Activated CD4-positive, alpha-beta T cell treated with anti-CD3 and anti-CD28 coated beads for 36 hours (primary cell): ENCODE measurements at regions not wholly inside any gene's neighbourhood (a gene's known extent, or its start where the extent isn't known, plus 50 kb on each side); places are given as distances from the start of the nearest gene placed in this dataset.
"Not testable (repeated sequence)": the region's sequence is repeated elsewhere in the genome, so short reads cannot be mapped to it uniquely, and the experiment has no call there.

Source experiments
- ATAC-seq: fragments of 200-7000 bp; cut with Tn5 transposase; one replicate; pipeline ENCODE4 v1.10.0; 2021; ENCODE audit warnings: mild to moderate bottlenecking, moderate library complexity
- CTCF ChIA-PET: fragments of 350-600 bp; sonication (Branson Sonifier 250); formaldehyde crosslinking; loops from one replicate; lab custom pipeline; 2021; ENCODE audit warnings: antibody characterized with exemption; lab: Charles Lee
- POLR2A ChIA-PET: fragments of 350-600 bp; sonication (Branson Sonifier 250); formaldehyde crosslinking; loops from one replicate; lab custom pipeline; 2021; ENCODE audit warnings: antibody characterized with exemption, inconsistent platforms; lab: Charles Lee
- DNase-seq: peaks from one replicate; pipeline ENCODE4 v3.0.0-alpha.2; 2020
- H3K27ac Mint-ChIP-seq: one replicate; pipeline ENCODE4 v1.8.0; 2021; ENCODE audit warnings: mixed read lengths
- H3K27me3 Mint-ChIP-seq: one replicate; pipeline ENCODE4 v1.8.0; 2021; ENCODE audit warnings: mixed read lengths
- H3K36me3 Mint-ChIP-seq: one replicate; pipeline ENCODE4 v1.8.0; 2021; ENCODE audit warnings: low read depth, mixed read lengths
- H3K4me1 Mint-ChIP-seq: one replicate; pipeline ENCODE4 v1.8.0; 2021; ENCODE audit warnings: mixed read lengths
- H3K4me3 Mint-ChIP-seq: one replicate; pipeline ENCODE4 v1.8.0; 2021; ENCODE audit warnings: mild to moderate bottlenecking, moderate library complexity, mixed read lengths
- H3K9me3 Mint-ChIP-seq: one replicate; pipeline ENCODE4 v1.8.0; 2021; ENCODE audit warnings: low read depth, mixed read lengths
- intact Hi-C, 2 experiments: fragments of 100-400 bp; cut with DNase I in 1 of 2; cut with micrococcal nuclease in 1 of 2; formaldehyde crosslinking; loops; one replicate each; pipeline versions ENCODE4 v1.14.2 to v1.15.1; 2022 to 2024; cut with DNase I, micrococcal nuclease

DNA sequence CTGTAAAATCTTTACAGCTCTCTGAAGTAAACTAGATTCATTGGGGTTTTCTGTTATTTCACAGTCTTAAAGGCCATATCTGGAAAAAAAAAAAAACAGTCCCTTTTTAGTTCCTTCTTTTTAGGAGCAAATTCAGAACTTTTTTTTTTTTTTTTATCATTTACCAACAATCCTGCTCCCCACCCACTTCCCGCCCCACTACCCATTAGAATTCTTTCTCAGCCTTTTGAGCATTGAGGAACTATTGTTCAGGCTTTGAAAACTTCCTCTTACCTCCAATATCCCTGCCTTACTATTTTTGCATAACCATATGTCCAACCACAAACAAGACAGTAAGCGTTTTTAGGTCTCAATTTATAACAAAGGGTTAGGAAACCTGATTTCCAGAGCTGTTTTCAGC lies 330.1 kb downstream of the PLPP3 start:
- H3K27ac Mint-ChIP-seq: no peak overlapping the region
- no peaks in the 10 kb centered on the region for H3K36me3 Mint-ChIP-seq
- no peaks in the 10 kb centered on the region for H3K9me3 Mint-ChIP-seq
- no peak overlapping the region for H3K4me3 Mint-ChIP-seq
- ChIA-PET CTCF (interaction anchor here (0.7 kb wide), 1 partner anchor 660 kb away, joined by 4 read pairs; no protein-coding TSS in a partner anchor), POLR2A (no interaction called here)
- ATAC-seq (no peak), DNase-seq (no peak)
- no peaks in the 10 kb centered on the region for H3K4me1 Mint-ChIP-seq
- intact Hi-C loops: no loop called here
- no peaks in the 10 kb centered on the region for H3K27me3 Mint-ChIP-seq

DNA sequence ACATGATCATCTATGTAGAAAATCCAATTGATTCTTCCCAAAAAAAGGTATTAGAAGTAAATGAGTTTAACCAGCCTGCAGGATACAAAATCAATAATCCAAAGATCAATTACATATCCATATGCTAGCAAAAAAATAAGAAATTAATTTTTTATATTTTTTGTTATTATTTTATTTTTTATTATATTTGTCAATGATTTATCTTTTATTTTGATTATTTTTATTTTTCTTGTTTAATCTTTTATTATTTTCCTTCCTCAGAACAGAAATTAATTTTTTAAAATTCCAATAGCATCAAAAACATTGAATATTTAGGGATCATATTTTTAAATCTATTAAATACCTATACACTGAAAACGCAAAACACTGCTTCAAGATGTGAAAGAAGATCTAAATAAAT lies 331.2 kb downstream of the PLPP3 start:
- Mint-ChIP-seq H3K4me1 (no peaks in the 10 kb centered on the region), H3K27ac (no peak overlapping the region), H3K27me3 (no peaks in the 10 kb centered on the region), H3K4me3 (no peak overlapping the region), H3K36me3 (no peaks in the 10 kb centered on the region), H3K9me3 (no peaks in the 10 kb centered on the region)
- POLR2A ChIA-PET: no interaction called here
- CTCF ChIA-PET: no interaction called here
- DNase-seq (no peak), ATAC-seq (no peak)
- intact Hi-C loops: no loop called here

DNA sequence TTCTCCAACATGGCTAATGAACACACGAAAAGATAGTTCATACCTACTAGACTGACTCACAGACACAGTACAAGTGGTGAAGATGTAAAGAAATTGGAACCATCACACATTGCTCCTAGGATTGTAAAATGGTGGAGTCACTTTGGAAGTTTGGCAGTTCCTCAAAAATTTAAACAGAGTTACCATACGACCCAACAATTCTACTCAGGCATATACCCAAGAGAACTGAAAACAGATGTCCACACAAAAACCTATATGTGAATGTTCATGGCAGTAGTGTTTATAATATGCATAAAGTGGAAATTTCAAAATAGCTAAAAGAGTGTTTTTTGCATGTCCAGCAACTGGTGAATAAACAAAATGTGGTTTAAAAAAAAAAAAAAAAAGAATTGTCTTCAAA lies 332.6 kb downstream of the PLPP3 start:
- CTCF ChIA-PET, POLR2A ChIA-PET, DNase-seq, H3K9me3 Mint-ChIP-seq, intact Hi-C loops, H3K27ac Mint-ChIP-seq, ATAC-seq, H3K4me3 Mint-ChIP-seq, H3K27me3 Mint-ChIP-seq, H3K36me3 Mint-ChIP-seq, H3K4me1 Mint-ChIP-seq: not testable (repeated sequence)

DNA sequence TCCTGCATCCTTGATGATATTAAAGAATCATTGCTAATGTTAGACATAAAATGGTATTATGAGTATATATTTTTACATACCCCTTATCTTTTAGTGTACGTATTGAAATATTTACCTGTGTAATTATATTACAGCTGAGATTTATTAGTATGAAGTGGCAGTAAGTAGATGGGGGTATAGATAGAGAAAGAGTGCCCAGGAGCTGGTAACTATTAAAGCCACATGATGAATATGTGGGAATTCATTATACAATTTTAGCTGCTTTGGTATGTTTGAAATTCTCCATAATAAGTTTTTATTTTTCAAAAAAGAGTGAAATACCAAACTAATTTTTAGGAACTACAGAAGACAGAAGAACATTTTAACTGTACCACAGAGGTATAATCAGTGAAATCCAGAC lies 339.0 kb downstream of the PLPP3 start:
- Mint-ChIP-seq H3K4me1 (no peaks in the 10 kb centered on the region), H3K27me3 (no peaks in the 10 kb centered on the region), H3K4me3 (no peak overlapping the region), H3K27ac (no peak overlapping the region), H3K9me3 (no peaks in the 10 kb centered on the region), H3K36me3 (no peaks in the 10 kb centered on the region)
- ChIA-PET CTCF (no interaction called here), POLR2A (no interaction called here)
- intact Hi-C loops: no loop called here
- ATAC-seq (no peak), DNase-seq (no peak)

DNA sequence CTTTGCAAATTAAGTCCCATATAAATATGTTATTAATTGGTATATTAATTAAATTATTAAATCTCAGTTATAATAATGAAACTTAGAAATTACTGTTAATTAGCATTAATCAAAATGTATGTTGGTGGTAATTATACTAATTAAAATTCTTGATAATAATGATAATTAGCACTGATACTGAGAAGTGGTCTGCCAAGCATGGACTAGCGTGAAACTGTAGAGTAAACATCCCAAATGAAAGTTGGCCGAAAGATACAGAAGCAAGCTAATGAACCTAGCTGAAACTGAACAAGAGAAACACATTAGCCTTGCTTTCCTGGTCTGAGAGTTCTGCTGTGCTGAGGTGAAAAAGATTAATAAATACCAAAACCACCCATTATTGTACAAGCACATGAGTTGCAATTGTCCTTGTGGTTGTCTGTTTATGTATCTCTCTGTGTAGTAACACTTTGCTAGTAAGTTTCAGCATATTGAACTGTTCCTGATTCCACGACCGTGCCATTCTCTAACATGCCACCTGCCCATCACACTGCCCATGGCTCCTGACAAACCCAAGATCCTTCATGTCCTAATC lies 341.8 kb downstream of the PLPP3 start:
- Mint-ChIP-seq H3K9me3 (no peaks in the 10 kb centered on the region), H3K27me3 (no peaks in the 10 kb centered on the region), H3K27ac (no peak overlapping the region), H3K36me3 (no peaks in the 10 kb centered on the region), H3K4me3 (no peak overlapping the region), H3K4me1 (no peaks in the 10 kb centered on the region)
- ChIA-PET CTCF (no interaction called here), POLR2A (no interaction called here)
- intact Hi-C loops: no loop called here
- ATAC-seq (no peak), DNase-seq (no peak)

DNA sequence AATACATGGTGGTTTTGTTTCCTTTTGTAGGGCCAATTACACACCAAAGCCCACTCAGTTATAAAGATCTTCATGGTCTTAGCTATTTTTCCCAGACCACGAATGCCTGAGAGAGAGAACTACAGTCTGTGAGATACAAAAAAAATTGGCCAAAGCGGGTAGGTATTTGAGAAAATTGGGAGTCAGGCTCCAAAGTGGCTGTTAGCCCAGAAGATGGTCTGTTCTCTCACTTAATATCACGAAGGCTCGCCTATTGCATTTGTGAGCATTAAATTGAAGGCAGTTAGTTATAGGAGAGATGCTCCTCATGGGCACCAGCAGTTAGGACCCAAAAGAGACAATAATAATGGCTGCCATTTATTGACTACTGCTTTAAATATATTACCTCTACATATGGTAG lies 342.7 kb downstream of the PLPP3 start:
- POLR2A ChIA-PET: interaction anchor here (0.6 kb wide), 1 partner anchor 265 kb away, joined by 4 read pairs; no protein-coding TSS in a partner anchor
- CTCF ChIA-PET: no interaction called here
- intact Hi-C loops: no loop called here
- Mint-ChIP-seq H3K27me3 (no peaks in the 10 kb centered on the region), H3K4me3 (no peak overlapping the region), H3K36me3 (no peaks in the 10 kb centered on the region), H3K9me3 (no peaks in the 10 kb centered on the region), H3K4me1 (no peaks in the 10 kb centered on the region), H3K27ac (no peak overlapping the region)
- DNase-seq: no peak
- no peak for ATAC-seq

DNA sequence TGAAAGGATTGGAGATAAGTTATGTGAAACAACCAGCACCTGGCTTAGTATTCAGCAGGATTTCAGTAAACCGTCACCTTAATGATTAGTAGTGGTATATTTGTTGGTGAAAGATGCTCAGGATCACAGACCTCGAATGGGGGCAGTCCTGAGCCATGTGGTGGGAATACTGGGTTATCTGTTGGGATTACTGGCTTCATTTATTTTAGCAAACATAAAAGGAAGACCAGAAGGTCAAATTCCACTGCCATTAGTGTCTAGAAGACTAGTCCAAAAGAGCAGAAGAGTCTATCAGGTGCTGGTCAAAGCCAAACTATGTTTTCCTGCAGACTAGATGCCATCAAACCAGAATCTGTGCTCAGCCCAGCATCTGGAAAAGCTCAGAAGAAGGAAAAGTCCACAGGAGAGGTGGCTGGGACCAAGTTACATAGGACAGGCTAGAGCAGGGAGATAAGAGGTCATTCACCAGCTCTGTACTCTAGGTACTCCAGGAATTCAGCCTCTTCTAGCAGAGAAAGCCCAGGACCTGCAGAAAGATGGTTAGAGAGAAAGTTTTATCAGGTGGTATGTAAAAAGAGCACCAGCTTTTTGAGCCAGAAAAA lies 343.4 kb downstream of the PLPP3 start:
- ChIA-PET CTCF (no interaction called here), POLR2A (no interaction called here)
- no peak for DNase-seq
- no peaks in the 10 kb centered on the region for H3K36me3 Mint-ChIP-seq
- no peak for ATAC-seq
- no peaks in the 10 kb centered on the region for H3K4me1 Mint-ChIP-seq
- no peaks in the 10 kb centered on the region for H3K9me3 Mint-ChIP-seq
- intact Hi-C loops: no loop called here
- H3K27me3 Mint-ChIP-seq: no peaks in the 10 kb centered on the region
- H3K4me3 Mint-ChIP-seq: no peak overlapping the region
- H3K27ac Mint-ChIP-seq: no peak overlapping the region

DNA sequence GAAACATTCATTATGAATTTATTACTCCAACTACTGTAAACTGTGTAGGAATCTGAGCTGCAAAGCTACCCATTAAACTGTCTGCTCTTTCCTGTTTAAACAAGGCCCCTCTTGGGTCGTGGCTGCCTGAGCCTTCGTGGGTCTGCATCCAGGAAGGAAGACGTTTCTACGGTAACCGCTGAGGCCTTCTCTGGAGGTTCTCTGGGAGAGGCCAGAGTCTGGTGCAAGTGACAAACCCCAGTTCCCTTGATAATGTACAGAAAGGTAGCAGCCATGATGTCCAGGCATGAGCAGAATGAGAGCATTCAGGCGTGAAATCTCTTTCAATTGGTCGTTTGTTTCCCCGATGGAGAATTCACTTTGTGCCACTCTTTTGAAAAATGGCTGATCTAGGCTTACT lies 350.2 kb downstream of the PLPP3 start:
- ChIA-PET CTCF (no interaction called here), POLR2A (no interaction called here)
- ATAC-seq: no peak
- Mint-ChIP-seq H3K9me3 (no peaks in the 10 kb centered on the region), H3K27ac (no peak overlapping the region), H3K4me1 (no peaks in the 10 kb centered on the region), H3K36me3 (no peaks in the 10 kb centered on the region), H3K27me3 (no peaks in the 10 kb centered on the region), H3K4me3 (no peak overlapping the region)
- intact Hi-C loops: no loop called here
- DNase-seq: no peak

DNA sequence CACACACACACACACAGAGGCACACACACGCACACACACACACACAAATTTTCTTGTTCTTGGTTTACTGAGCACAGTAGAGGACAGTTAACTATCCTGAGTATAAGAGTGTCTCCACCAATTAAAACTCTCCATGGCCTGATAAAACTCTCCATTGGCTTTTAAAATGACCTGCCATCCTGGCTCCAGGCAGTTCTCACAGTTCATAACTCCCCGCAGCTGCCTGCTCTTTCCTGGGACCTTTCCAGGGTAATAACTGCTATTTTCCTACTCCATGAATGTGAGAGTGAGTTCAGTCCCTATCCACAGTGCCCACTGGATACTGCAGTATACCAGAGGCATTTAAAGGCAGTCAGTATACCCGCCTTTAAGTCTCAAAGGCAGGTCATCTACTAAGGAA lies 351.5 kb downstream of the PLPP3 start:
- intact Hi-C loops: no loop called here
- no peak overlapping the region for H3K27ac Mint-ChIP-seq
- ChIA-PET POLR2A (no interaction called here), CTCF (no interaction called here)
- H3K27me3 Mint-ChIP-seq: no peaks in the 10 kb centered on the region
- no peaks in the 10 kb centered on the region for H3K36me3 Mint-ChIP-seq
- no peak overlapping the region for H3K4me3 Mint-ChIP-seq
- no peaks in the 10 kb centered on the region for H3K4me1 Mint-ChIP-seq
- no peaks in the 10 kb centered on the region for H3K9me3 Mint-ChIP-seq
- DNase-seq: no peak
- no peak for ATAC-seq

DNA sequence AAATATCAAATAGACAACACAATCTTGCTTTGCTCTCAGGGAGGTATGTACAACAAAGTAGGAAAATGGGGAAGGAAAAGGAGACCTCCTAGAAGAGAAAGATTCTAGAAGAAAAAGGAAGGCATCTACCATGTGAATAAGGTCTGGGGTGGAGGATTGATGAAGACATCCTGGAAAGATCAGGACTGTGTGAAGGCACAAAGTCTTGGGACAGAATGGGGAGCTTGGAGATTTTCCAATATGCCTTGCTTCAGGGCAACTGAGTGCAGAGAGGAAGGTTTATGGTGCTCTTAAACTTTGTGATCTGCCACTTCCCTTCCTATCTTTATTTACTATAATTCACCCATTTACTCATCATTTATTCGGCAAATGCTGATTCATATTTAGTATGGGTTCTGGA lies 352.0 kb downstream of the PLPP3 start:
- CTCF ChIA-PET: no interaction called here
- no peaks in the 10 kb centered on the region for H3K9me3 Mint-ChIP-seq
- ATAC-seq: no peak

DNA sequence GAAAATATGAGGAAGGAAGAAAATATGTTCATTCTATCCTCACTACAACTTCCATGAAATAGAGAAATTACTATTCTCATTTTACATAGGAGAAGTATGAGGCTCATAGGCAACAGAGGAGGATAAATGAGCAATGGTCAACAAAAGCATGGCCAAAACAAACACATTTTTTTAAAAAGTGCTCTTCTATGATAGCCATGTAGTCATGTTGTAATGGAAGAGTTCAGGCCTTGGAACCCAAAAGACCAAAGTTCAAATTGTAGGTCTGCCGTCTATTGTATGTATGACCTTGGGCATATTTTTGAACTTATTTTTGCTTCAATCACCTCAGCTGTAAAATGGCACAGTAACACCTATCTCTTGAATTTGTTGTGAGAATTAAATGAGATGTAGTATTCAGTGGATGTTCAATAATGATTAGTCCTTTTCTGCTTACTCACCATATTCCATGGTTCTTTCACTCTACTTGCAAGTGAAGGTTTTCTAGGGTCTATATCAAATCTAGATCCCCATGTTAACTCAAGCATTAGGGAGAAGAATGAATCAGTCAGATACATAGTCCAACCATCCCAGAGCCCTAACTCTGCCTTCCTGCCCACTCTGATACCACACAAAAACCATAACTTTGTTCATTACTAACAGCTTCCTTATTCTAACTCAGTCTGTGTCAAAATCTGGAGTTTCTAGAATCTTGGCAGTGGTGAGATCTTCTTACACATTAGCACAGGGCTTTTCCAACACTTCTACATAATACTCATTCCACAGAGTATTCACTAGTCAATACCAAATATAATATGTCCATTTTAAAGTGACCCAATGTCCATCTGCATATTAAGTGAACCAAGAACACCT lies 353.2 kb downstream of the PLPP3 start:
- Mint-ChIP-seq H3K36me3 (no peaks in the 10 kb centered on the region), H3K4me3 (no peak overlapping the region), H3K27me3 (no peaks in the 10 kb centered on the region), H3K9me3 (no peaks in the 10 kb centered on the region), H3K4me1 (no peaks in the 10 kb centered on the region), H3K27ac (no peak overlapping the region)
- CTCF ChIA-PET: no interaction called here
- POLR2A ChIA-PET: no interaction called here
- intact Hi-C loops: no loop called here
- ATAC-seq: no peak
- DNase-seq: no peak

More for the DNA sequence above, 352.0 kb downstream of the PLPP3 start:
- H3K36me3 Mint-ChIP-seq: no peaks in the 10 kb centered on the region
- H3K27ac Mint-ChIP-seq: no peak overlapping the region
- no peak for DNase-seq
- no peak overlapping the region for H3K4me3 Mint-ChIP-seq
- POLR2A ChIA-PET: no interaction called here
- intact Hi-C loops: no loop called here
- H3K4me1 Mint-ChIP-seq: no peaks in the 10 kb centered on the region
- H3K27me3 Mint-ChIP-seq: no peaks in the 10 kb centered on the region

DNA sequence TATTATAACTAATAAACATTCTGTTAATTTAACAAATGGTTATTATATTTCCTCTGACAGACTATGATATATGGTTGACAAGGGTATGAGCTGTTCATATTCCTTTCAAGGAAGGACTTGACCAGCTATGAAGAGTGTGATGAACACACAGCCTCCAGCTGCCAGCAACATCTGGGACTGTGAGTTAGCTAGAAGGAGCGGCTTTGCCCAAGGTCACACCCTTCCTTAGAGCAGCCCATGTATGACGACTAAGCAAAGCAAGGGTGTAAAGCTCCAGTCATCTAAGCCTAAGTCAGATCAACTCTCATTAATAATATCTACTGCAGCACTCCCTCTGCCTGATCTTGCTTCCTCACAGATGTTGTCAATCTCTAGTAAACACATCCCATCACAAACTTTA lies 355.4 kb downstream of the PLPP3 start:
- Mint-ChIP-seq H3K9me3 (no peaks in the 10 kb centered on the region), H3K27ac (no peak overlapping the region), H3K36me3 (no peaks in the 10 kb centered on the region), H3K4me3 (no peak overlapping the region), H3K27me3 (no peaks in the 10 kb centered on the region), H3K4me1 (no peaks in the 10 kb centered on the region)
- CTCF ChIA-PET: no interaction called here
- intact Hi-C loops: no loop called here
- POLR2A ChIA-PET: no interaction called here
- ATAC-seq (no peak), DNase-seq (no peak)
